ENCODE measurements at regions not wholly inside any gene's neighbourhood (a gene's known extent, or its start where the extent isn't known, plus 50 kb on each side); places are given as distances from the start of the nearest gene placed in this dataset.
A peak's percentile ranks its signal among the peaks of the same experiment; 100 is the strongest.

- no peak for DNase-seq
Observed at GRCh38 chr12:107478881-107479280, 206.7 kb upstream of the PWP1 start.

- DNase-seq: no peak
Observed at GRCh38 chr12:107480836-107481608, 204.6 kb upstream of the PWP1 start.

GRCh38 chr12:107484230-107484629 lies 201.4 kb upstream of the PWP1 start:
- DNase-seq: no peak

GRCh38 chr12:107484941-107485340 lies 200.7 kb upstream of the PWP1 start:
- no peak for DNase-seq

- DNase-seq: no peak
Observed at GRCh38 chr12:107485731-107486130, 199.9 kb upstream of the PWP1 start.

GRCh38 chr12:107486140-107486892 lies 199.3 kb upstream of the PWP1 start:
- DNase-seq: no peak

- no peak for DNase-seq
Observed at GRCh38 chr12:107487011-107487680, 198.5 kb upstream of the PWP1 start.

GRCh38 chr12:107488666-107489065 lies 196.9 kb upstream of the PWP1 start:
- no peak for DNase-seq

- no peak for DNase-seq
Observed at GRCh38 chr12:107490010-107490409, 195.6 kb upstream of the PWP1 start.

GRCh38 chr12:107491856-107492255 lies 193.7 kb upstream of the PWP1 start:
- peak; percentile 5 for DNase-seq

- DNase-seq: peak; percentile 20
Observed at GRCh38 chr12:107492393-107493134, 193.0 kb upstream of the PWP1 start.

- DNase-seq: no peak
Observed at GRCh38 chr12:107493135-107493494, 192.5 kb upstream of the PWP1 start.

GRCh38 chr12:107493666-107494065 lies 191.9 kb upstream of the PWP1 start:
- peak; percentile 12 for DNase-seq

GRCh38 chr12:107494331-107494730 lies 191.3 kb upstream of the PWP1 start:
- DNase-seq: peak; percentile 12

GRCh38 chr12:107495604-107496003 lies 190.0 kb upstream of the PWP1 start:
- DNase-seq: no peak

- DNase-seq: no peak
Observed at GRCh38 chr12:107497231-107497630, 188.4 kb upstream of the PWP1 start.

GRCh38 chr12:107500307-107500706 lies 185.3 kb upstream of the PWP1 start:
- DNase-seq: no peak

GRCh38 chr12:107501681-107502080 lies 183.9 kb upstream of the PWP1 start:
- no peak for DNase-seq

- no peak for DNase-seq
Observed at GRCh38 chr12:107503129-107503855, 182.3 kb upstream of the PWP1 start.

GRCh38 chr12:107503887-107504885 lies 181.4 kb upstream of the PWP1 start:
- no peak for DNase-seq

- DNase-seq: no peak
Observed at GRCh38 chr12:107509421-107509820, 176.2 kb upstream of the PWP1 start.

All from femur (tissue), 1 donor.